DOHH2 (cell line): ENCODE measurements at regions not wholly inside any gene's neighbourhood (a gene's known extent, or its start where the extent isn't known, plus 50 kb on each side); places are given as distances from the start of the nearest gene placed in this dataset.

Experiments used
- CTCF ChIP-seq: fragments of 200-600 bp; sonication (generic); IDR thresholded peaks from one replicate; pipeline ENCODE4 v1.5.1; 2014; ENCODE audit warnings: antibody characterized with exemption, mild to moderate bottlenecking, low read depth, low read length; ENCODE audit not compliant: poor library complexity, severe bottlenecking
- EZH2phosphoT487 ChIP-seq: fragments of 200-600 bp; sonication (generic); IDR thresholded peaks from 2 replicates; pipeline ENCODE4 v1.6.1; 2017; ENCODE audit warnings: borderline replicate concordance, mild to moderate bottlenecking, antibody characterized with exemption, low read length, moderate library complexity, mixed read lengths

GRCh38 chr12:127054531-127054930, 1212.4 kb upstream of the TMEM132C start:
- TF ChIP-seq CTCF (no peak), EZH2phosphoT487 (no peak)
